Urothelium cell line (cell line): ENCODE measurements at regions not wholly inside any gene's neighbourhood (a gene's known extent, or its start where the extent isn't known, plus 50 kb on each side); places are given as distances from the start of the nearest gene placed in this dataset.
"Not testable (repeated sequence)": the region's sequence is repeated elsewhere in the genome, so short reads cannot be mapped to it uniquely, and the experiment has no call there.

Experiments
- DNase-seq: peaks from one replicate; pipeline ENCODE4 v3.0.0; 2011; ENCODE audit warnings: low spot score, mixed read lengths
- FAIRE-seq: peaks from 2 replicates; lab custom pipeline; 2011; peaks lifted over from hg19 to GRCh38; lab: Jason Lieb, UNC

DNA sequence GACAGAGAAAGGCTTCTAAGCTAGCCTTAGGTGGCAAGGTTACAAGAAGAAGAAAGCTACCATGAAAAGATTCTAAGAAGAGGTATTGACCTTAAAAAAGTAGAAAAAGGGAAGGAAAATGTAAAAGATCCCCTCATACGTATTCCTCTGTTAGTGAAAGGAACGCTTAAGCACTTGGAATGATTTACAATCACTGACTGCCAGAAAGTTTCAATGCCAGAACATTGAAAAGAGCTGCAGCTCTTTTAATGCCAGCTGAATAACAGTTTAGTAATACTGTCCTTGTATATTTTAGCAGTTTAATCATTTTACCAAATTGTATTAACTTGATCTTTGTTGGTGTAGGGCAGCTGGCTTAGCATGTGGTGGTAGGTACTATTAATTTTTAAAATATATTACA lies 650.7 kb downstream of the FAM181B start:
- DNase-seq (no peak), FAIRE-seq (no peak)

DNA sequence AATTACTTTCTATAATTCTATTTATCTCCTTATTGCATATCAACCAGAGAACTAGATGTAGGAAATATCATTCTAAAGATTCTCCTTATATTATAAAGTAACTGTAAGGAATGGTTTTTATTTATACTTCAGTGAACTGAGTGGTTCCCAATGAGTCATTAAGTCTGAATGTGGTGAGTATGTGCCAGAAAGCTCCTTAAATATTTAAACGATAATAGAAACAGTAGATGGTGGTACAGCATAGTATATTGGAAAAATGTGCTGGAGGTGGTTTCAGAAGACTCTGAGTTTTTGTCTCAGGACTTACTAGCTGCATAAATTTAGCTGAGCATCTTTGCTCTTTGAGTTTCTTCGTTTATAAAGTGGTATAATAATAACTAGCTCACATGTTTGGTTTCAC lies 653.5 kb downstream of the FAM181B start:
- no peak for DNase-seq
- FAIRE-seq: no peak

GRCh38 chr11:82076126-82076525 lies 657.5 kb downstream of the FAM181B start:
- FAIRE-seq (no peak), DNase-seq (no peak)

- FAIRE-seq: no peak
- DNase-seq: no peak
Observed at GRCh38 chr11:82059505-82059904, 674.2 kb downstream of the FAM181B start.

GRCh38 chr11:82056450-82056849 lies 677.2 kb downstream of the FAM181B start:
- FAIRE-seq (no peak), DNase-seq (no peak)

GRCh38 chr11:82049199-82049598 lies 684.5 kb downstream of the FAM181B start:
- no peak for DNase-seq
- no peak for FAIRE-seq

DNA sequence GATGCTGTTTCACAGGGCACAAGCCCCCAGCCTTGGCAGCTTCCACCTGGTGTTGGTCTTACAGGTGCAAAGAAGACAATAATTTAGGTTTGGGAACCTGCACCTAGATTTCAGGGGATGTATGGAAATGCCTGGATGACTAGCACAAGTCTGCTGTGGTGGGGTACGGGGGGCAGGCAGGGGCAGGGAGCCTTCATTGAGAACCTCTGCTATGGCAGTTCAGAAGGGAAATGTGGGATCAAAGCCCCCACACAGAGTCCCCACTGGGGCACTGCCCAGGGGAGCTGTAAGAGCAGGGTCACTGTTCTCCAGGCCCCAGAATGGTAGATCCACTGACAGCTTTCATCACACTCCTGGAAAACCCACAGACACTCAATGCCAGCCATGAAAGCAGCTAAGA lies 686.5 kb downstream of the FAM181B start:
- FAIRE-seq: no peak

DNA sequence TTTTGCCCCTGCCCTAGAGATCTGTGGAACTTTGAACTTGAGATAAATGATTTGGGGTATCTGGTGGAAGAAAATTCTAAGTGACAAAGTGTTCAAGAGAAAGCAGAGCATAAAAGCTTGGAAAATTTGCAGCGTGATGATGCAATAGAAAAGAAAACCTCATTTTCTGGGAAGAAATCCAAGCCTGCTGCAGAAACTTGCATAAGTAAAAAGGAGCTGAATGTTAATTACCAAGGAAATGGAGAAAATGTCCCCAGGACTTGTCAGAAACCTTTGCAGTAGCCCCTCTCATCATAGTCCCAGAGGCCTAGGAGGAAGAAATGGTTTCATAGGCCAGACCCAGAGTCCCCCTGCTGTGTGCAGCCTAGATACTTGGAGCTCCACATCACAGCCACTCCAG lies 686.9 kb downstream of the FAM181B start:
- no peak for DNase-seq
- FAIRE-seq: no peak

More for the DNA sequence above, 686.5 kb downstream of the FAM181B start:
- no peak for DNase-seq

GRCh38 chr11:82045748-82046457 lies 687.8 kb downstream of the FAM181B start:
- FAIRE-seq (no peak), DNase-seq (no peak)

DNA sequence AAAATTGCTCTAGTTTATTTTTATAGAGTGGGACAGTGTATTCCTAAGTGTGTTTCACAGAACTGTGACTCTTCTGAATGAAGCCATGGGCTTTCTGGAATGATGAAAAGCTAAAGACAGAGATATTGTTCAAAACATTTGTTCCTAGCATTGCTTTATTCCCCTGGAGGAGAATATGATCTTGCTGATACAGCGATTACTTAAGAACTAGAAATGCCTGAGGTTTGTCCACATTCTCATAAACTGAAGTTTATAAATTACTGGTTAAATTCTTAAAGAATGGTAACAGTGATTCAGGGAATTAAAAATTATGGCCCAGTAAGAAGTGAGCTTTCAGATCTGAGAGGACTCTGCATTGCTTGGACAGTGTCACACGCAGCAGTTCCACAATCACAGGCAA lies 690.3 kb downstream of the FAM181B start:
- no peak for FAIRE-seq

GRCh38 chr11:82041764-82042163 lies 691.9 kb downstream of the FAM181B start:
- no peak for FAIRE-seq
- no peak for DNase-seq

More for the DNA sequence above, 690.3 kb downstream of the FAM181B start:
- no peak for DNase-seq

DNA sequence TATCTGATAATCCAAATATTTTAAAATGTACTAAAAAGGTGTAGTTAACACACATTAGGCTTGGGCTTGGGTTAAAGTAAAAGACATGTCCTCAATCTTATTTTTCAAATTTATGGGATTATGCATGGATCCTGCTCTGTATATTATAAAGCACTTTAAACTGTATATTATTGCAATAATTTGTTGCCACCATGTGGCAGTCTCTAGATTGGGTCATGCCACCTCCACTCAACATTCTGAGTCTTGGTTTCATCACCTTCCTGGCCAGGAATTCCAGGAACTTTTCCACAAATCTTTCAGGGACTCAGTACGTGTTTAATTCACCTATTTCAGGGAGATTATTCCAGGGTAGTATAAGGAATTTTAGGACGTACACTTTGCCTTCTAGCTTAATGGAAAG lies 695.5 kb downstream of the FAM181B start:
- no peak for DNase-seq
- no peak for FAIRE-seq

GRCh38 chr11:82034527-82034926 lies 699.1 kb downstream of the FAM181B start:
- no peak for FAIRE-seq

DNA sequence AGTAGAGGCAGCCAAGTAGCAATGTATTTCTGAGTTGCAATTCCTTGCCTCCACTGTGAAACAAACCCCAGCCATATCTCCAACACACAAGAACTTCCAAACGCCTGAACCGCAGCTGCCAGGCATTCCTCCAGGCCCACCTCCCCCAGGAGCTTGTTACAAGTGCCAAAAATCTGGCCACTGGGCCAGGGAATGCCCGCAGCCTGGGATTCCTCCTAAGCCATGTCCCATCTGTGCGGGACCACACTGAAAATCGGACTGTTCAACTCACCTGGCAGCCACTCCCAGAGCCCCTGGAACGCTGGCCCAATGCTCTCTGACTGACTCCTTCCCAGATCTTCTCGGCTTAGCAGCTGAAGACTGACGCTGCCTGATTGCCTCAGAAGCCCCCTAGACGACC lies 706.3 kb downstream of the FAM181B start:
- not testable (repeated sequence) for FAIRE-seq, DNase-seq

More at GRCh38 chr11:82034527-82034926, 699.1 kb downstream of the FAM181B start:
- no peak for DNase-seq

GRCh38 chr11:82024760-82025159 lies 708.9 kb downstream of the FAM181B start:
- no peak for FAIRE-seq
- no peak for DNase-seq

GRCh38 chr11:82012276-82012675 lies 721.4 kb downstream of the FAM181B start:
- FAIRE-seq (no peak), DNase-seq (no peak)

DNA sequence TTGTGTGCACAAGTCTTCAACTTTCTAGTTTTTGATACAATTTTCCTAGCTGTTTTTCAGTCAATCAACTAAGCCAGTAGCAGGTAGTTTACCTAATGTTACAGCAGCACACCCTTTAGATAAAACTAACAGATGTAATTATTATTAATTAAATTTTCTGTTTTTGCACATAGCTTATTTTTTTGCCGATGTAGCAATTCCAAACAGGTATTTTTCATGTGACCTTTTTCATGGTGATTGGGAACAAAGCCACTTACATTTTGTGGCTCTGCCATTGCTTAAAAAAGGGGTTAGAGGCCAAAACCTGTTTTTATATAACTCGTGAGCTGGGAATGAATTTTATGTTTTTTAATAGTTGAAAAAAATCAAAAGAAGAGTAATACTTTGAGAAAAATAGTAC lies 724.5 kb downstream of the FAM181B start:
- FAIRE-seq (no peak), DNase-seq (no peak)

- FAIRE-seq (no peak), DNase-seq (no peak)
Observed at GRCh38 chr11:82007521-82007920, 726.1 kb downstream of the FAM181B start.

- FAIRE-seq (no peak), DNase-seq (no peak)
Observed at GRCh38 chr11:82004537-82005213, 729.0 kb downstream of the FAM181B start.

- DNase-seq (peak; percentile 13), FAIRE-seq (no peak)
Observed at GRCh38 chr11:82003671-82004515, 729.8 kb downstream of the FAM181B start.

- FAIRE-seq: no peak
- no peak for DNase-seq
Observed at GRCh38 chr11:82003024-82003423, 730.6 kb downstream of the FAM181B start.
